Uterus (tissue), 2 donors: ENCODE measurements at regions not wholly inside any gene's neighbourhood (a gene's known extent, or its start where the extent isn't known, plus 50 kb on each side); places are given as distances from the start of the nearest gene placed in this dataset.

Experiments used
- CTCF ChIP-seq, 4 experiments: fragments of 200-600 bp in 2 of 4; fragments of 450-650 bp in 2 of 4; sonication (generic) in 2 of 4; IDR thresholded peaks; one replicate each; pipeline ENCODE4 v1.5.1; 2016 to 2019; ENCODE audit warnings: antibody characterized with exemption in 4 of 4, mild to moderate bottlenecking in 2 of 4, moderate library complexity in 1 of 4
- POLR2A ChIP-seq, 2 donors: fragments of 450-650 bp; IDR thresholded peaks; one replicate each; pipeline ENCODE4 v1.6.1; 2016; ENCODE audit warnings: antibody characterized with exemption in 2 of 2, mild to moderate bottlenecking in 1 of 2, moderate library complexity in 1 of 2

GRCh38 chr14:34340025-34340625, 121.9 kb downstream of the SPTSSA start:
- no peak for TF ChIP-seq POLR2A (IDR thresholded peaks at IDR 0.05)
- TF ChIP-seq CTCF (IDR thresholded peaks at IDR 0.05), result no peak
